ENCODE measurements at regions not wholly inside any gene's neighbourhood (a gene's known extent, or its start where the extent isn't known, plus 50 kb on each side); places are given as distances from the start of the nearest gene placed in this dataset.

GRCh38 chr9:11893331-11893730, 799.9 kb upstream of the TYRP1 start:
- DNase-seq (ENCODE audit: low read depth), result peak; percentile 68

DNA sequence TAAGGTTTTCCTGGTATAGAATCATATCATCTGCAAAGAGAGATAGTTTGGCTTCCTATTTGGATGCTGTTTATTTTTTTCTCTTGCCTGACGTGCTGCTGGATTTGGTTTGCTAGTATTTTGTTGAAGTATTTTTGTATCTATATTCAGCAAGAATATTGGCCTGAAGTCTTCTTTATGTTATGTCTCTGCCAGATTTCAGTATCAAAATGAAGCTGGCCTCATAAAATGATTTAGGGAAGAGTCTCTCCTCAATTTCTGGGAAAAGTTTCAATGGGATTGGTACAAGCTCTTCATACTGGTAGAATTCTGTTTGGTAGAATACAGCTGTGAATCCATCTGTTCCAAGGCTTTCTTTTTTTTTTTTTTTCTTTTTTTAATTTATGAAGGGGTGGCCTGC, 799.0 kb upstream of the TYRP1 start:
- DNase-seq (ENCODE audit: low read depth), result no peak

DNA sequence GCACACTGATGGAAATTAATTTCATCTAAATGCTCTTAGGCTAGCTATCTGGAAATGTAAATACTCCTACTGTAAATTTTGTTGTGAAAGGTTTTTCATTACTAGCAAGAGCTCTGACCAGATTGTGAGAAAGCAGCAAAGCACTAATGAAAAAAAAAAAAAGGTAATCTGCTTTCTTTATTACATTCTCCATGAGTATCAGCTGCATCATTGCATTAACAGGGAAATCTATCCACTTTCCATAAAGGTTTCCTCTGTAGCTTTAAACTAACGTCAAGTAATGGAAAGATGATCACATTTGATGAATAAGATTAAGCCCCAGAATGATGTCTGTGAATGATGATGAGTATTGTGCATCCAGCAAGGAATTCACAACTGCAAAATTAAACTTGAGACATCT, 790.6 kb upstream of the TYRP1 start:
- no peak for DNase-seq (ENCODE audit: low read depth)

GRCh38 chr9:11915699-11916098, 777.5 kb upstream of the TYRP1 start:
- no peak for DNase-seq (ENCODE audit: low read depth)

DNA sequence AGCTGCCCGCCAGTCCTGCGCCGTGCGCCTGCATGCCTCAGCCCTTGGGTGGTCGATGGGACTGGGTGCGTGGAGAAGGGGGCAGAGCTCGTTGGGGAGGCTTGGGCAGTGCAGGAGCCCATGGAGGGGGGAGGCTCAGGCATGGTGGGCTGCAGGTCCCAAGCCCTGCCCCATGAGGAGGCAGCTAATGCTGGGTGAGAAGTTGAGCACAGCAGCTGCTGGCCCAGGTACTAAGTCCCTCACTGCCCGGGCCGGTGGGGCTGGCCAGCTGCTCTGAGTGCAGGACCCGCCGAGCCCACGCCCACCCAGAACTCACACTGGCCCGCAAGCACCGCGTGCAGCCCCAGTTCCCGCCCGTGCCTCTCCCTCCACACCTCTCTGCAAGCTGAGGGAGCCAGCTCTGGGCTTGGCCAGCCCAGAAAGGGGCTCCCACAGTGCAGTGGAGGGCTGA, 764.3 kb upstream of the TYRP1 start:
- DNase-seq (ENCODE audit: low read depth), result no peak

- peak; percentile 77 for DNase-seq (ENCODE audit: low read depth)
Measured at GRCh38 chr9:11931109-11931508, 762.1 kb upstream of the TYRP1 start.

GRCh38 chr9:11931751-11932150, 761.4 kb upstream of the TYRP1 start:
- DNase-seq (ENCODE audit: low read depth), result no peak

GRCh38 chr9:11933926-11934325, 759.3 kb upstream of the TYRP1 start:
- peak; percentile 42 for DNase-seq (ENCODE audit: low read depth)

DNA sequence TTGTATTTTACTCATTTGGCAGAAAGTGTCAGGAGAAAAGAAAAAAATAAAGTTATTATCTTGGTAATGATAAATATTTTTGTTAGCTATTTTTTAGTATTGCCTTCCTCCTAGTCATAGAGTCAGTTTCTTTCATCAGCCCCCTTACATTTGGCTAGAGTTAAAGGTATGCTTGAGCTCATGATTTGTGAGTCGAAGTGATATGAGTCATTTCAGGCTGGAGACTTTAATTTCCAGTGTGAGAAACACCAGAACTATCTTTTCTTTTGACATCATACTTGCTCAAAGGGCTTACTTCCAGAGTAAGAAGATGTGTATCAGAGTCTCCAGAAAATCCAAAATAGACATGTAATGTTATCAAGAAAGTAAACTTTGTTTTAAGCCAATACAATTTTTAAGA, 746.7 kb upstream of the TYRP1 start:
- peak; percentile 42 for DNase-seq (ENCODE audit: low read depth)

DNA sequence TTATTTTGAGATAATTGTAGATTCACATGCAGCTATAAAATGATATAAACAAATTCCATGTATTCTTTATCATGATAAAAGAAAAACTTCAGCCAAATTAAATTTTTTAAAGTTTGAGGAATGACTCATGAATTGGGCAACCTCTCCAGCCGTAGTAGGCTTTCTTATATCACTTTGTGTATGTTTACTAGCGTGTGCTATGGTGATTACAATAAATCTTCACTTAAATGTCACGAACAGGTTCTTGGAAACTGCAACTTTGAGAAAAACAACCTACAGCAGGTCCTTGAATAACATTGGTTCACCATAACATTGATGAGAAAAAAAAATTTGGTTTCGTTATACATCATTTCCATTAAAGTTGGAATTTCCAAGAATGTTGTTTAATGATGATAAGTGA, 730.9 kb upstream of the TYRP1 start:
- DNase-seq (ENCODE audit: low read depth), result peak; percentile 5

GRCh38 chr9:11966786-11967185, 726.4 kb upstream of the TYRP1 start:
- no peak for DNase-seq (ENCODE audit: low read depth)

GRCh38 chr9:11968631-11969030, 724.6 kb upstream of the TYRP1 start:
- DNase-seq (ENCODE audit: low read depth), result no peak

GRCh38 chr9:11973011-11973410, 720.2 kb upstream of the TYRP1 start:
- no peak for DNase-seq (ENCODE audit: low read depth)

DNA sequence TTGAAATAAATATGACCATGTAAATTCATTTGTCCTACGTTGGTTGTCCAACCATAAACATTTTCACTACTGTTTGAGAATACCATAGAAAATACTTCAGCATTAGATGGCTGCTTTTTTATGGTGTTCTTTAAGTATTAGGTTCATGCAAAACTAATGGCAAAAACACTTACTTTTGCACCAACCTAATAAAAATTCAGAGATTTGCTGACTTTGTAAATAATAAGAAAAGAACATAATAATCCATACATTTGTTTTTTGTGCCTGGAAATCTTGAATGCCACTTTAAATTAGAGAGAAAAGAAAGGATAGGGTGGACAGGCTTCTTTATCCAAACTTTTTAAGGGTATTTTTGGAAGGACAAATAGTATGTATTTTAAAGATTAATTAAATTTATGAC, 719.7 kb upstream of the TYRP1 start:
- no peak for DNase-seq (ENCODE audit: low read depth)

DNA sequence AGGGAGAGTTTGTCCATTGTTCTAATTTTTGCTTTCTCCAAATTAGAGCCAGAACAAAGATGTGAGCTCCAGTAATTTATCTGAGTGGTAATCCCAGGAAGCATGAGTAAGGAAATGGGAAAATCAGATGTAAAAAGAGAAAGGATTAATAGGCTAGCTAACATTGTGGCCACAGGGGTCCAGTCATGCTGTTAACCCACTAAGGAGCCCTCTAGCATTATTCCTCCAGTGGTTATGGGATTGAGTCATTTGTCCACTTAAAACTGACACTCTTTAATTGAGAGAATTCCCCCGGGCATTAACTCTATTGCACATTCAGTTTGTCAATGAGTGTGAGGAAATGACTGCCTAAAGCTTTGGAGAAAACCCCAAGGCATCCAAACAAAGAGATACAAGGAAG, 700.3 kb upstream of the TYRP1 start:
- DNase-seq (ENCODE audit: low read depth), result peak; percentile 68

- no peak for DNase-seq (ENCODE audit: low read depth)
Measured at GRCh38 chr9:12014488-12014887, 678.7 kb upstream of the TYRP1 start.

DNA sequence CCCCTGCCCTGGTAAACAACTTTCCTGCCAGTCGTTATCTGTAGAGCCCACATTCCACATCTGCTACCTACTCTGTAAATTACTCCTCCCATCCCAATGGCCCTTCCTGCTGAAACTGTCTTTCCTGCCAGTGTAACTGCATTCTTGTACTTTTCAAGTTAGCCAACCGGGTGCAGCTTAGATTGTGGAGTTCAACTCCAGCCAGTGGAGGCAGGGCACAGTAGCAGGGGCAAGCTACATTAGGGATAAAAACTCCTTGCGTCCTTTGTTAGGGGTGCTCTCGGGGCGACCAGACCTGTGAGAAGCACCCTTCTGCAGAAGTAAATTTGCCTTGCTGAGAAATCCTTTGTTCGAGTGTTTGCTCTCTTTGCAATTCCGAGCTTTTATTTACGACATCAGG, 639.0 kb upstream of the TYRP1 start:
- DNase-seq (ENCODE audit: low read depth), result no peak

DNA sequence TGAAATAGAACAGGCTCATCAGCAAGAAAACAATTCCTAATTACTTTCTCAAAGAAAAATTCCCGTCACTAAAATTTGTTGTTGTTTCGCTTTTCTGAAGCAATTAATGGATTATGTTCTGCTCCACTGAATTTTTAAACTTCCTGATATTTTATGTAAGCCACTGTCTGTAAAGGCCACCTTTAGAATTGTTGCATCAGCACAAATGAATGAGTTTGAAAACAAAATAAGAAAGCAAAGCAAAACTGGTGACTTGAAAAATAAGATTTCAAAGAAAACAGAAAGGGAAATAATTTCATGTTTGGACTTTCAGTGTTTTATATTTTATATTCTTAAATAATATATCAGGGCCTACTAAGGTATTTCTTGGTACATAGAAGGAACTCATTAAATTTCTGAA, 636.3 kb upstream of the TYRP1 start:
- no peak for DNase-seq (ENCODE audit: low read depth)

- DNase-seq (ENCODE audit: low read depth), result no peak
Measured at GRCh38 chr9:12060067-12060466, 633.1 kb upstream of the TYRP1 start.

DNA sequence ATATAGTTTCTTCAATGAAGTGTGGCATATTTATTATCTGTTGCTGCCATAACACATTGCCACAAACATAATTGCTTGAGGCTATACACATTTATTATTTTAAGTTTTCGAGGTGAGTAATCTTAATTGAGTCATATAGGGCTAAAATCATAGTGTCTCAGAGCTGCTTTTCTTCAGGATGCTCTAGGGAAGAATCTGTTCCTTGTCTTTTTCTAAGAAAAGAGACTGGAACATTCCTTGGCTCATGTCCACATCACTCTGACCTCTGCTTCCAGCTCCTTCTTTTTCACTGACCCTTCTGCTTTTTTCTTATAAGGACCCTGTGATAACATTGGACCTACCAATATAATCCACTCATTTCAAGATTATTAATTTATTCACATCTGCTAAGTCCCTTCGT, 632.4 kb upstream of the TYRP1 start:
- no peak for DNase-seq (ENCODE audit: low read depth)

DNA sequence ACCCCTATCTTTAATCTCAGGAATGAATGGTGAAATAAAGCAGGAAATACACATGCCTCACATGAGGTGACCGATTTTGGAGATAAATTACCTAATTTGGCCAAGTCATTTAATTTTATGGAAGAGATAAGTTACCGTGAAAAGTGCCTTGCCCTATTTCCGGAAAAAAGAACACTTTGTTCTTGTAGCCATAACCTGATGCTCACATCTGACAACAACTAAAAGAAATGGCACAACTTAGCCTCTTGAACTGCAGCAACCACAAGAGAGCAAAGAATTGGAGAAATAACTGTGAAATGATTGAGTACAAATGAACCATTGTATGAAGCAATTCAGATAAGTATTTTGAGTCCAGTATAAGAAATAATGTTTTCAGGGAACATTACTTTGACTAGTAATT, 628.1 kb upstream of the TYRP1 start:
- DNase-seq (ENCODE audit: low read depth), result peak; percentile 5

DNA sequence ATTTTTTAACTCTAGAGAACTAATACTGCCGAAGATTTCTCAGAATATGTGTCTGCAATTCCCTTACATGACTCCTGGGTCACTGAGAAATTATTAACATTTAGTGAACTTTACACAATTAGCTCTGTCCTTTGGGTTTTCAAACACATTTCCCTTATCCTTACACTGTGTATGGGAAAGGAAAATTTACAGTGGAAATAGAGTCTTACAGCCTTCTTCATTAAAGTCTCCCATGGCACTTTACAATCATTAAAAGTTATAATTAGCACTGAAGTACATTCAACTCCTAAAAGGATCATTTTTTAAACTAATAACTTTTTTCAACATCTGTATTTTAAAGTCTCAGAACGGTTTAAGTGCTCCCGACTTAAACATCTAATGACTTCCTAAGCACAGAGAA, 627.5 kb upstream of the TYRP1 start:
- no peak for DNase-seq (ENCODE audit: low read depth)

DNA sequence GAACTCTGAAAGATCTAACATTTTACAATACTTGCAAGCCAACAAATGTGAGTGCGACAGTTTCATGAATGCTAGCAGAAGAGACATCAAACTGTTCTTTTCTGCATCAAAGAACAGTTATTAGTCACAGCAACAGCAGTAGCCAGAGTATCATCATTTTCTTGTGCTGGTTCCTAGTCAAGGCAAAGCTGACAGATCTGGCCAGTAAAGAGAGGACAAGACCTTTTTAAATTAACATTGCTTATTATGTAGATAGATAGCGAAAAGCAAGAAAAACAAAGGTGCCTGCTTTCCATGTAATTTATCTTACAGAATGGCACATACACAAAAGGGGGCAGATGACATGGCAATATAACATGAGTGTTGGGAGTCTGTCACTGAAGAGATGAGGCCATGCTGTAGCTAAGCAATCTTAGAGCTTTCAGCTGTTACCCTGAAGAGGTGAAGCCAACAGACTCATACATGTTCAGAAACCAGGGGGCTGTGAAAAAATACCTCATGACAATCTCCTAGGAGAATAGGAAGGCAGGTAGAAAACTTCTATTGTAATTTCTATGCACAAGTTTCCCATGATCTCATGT, 626.6 kb upstream of the TYRP1 start:
- DNase-seq (ENCODE audit: low read depth), result no peak

DNA sequence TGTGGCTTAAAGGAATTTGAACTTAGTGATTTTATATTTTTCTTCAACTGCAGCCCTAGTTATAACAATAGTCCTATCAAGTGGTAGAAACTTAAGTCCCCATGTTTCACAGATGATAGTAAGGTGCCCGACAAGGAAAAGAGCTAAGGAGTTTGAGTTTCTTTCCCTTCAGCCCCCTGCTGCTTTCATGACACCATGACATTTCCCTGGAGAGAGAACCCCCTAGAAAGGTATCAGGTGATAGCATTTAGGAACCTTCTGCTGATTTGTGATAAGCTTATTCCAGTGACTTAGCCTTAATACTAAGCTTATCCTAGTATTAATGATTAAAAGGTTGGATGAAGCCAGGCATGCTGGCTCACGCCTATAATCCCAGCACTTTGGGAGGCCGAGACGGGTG, 623.8 kb upstream of the TYRP1 start:
- DNase-seq (ENCODE audit: low read depth), result no peak

Data from HT1080 (cell line).